IMR-90 (cell line): ENCODE measurements at regions not wholly inside any gene's neighbourhood (a gene's known extent, or its start where the extent isn't known, plus 50 kb on each side); places are given as distances from the start of the nearest gene placed in this dataset.

Experiments used
- CEBPB ChIP-seq: IDR thresholded peaks from 2 replicates; pipeline ENCODE4 v1.6.1; 2012; ENCODE audit warnings: low read depth, low read length, improper control_type of control experiment
- CTCF ChIP-seq: conservative IDR thresholded peaks from 2 replicates; pipeline ENCODE4 v1.5.1; 2012; ENCODE audit warnings: mild to moderate bottlenecking, low read depth, low read length, improper control_type of control experiment
- FOS ChIP-seq: fragments of 150-350 bp; IDR thresholded peaks from 2 replicates; pipeline ENCODE4 v1.6.1; 2016; ENCODE audit warnings: low read depth, low read length
- MXI1 ChIP-seq: IDR thresholded peaks from 2 replicates; pipeline ENCODE4 v1.6.1; 2012; ENCODE audit warnings: low read depth, mild to moderate bottlenecking, low read length, moderate library complexity, borderline replicate concordance
- POLR2A ChIP-seq: IDR thresholded peaks from 2 replicates; pipeline ENCODE4 v1.6.1; 2012; ENCODE audit warnings: mild to moderate bottlenecking, low read depth, low read length
- RAD21 ChIP-seq: IDR thresholded peaks from 2 replicates; pipeline ENCODE4 v1.6.1; 2012; ENCODE audit warnings: low read length, improper control_type of control experiment
- RFX5 ChIP-seq: IDR thresholded peaks from 2 replicates; pipeline ENCODE4 v1.8.0; 2012; ENCODE audit warnings: low read depth, mild to moderate bottlenecking, low read length, moderate library complexity
- SMC3 ChIP-seq: fragments of 150-350 bp; IDR thresholded peaks from 2 replicates; pipeline ENCODE4 v1.6.1; 2016; ENCODE audit warnings: low read depth, mild to moderate bottlenecking, antibody characterized with exemption, low read length, moderate library complexity

GRCh38 chr4:37757761-37758160 lies 68.7 kb upstream of the PGM2 start:
- TF ChIP-seq CTCF (no peak), MXI1 (no peak), RFX5 (no peak), RAD21 (no peak), SMC3 (no peak), FOS (no peak), POLR2A (no peak), CEBPB (no peak)
